Caco-2 (cell line): ENCODE measurements at regions not wholly inside any gene's neighbourhood (a gene's known extent, or its start where the extent isn't known, plus 50 kb on each side); places are given as distances from the start of the nearest gene placed in this dataset.
"Not testable (repeated sequence)": the region's sequence is repeated elsewhere in the genome, so short reads cannot be mapped to it uniquely, and the experiment has no call there.

Experiments
- BruUV-seq: library from RNA; stranded (reverse); fragments of 400-500 nt; replicated peaks from 2 replicates; lab custom pipeline; 2021; lab: Mats Ljungman, UMichigan
- CTCF ChIA-PET: fragments of 300-600 bp; sonication (Branson Sonifier 250); formaldehyde crosslinking; loops from one replicate; lab custom pipeline; 2022; ENCODE audit warnings: antibody characterized with exemption; lab: Charles Lee
- POLR2A ChIA-PET: fragments of 300-600 bp; sonication (Branson Sonifier 250); formaldehyde crosslinking; loops from one replicate; lab custom pipeline; 2022; ENCODE audit warnings: antibody characterized with exemption; lab: Charles Lee
- DNase-seq, 2 experiments: peaks; one replicate each; pipeline versions ENCODE4 v3.0.0 to v3.0.0-alpha.2; 2020 to 2022
- H3K27me3 ChIP-seq: replicated peaks from 2 replicates; pipeline ENCODE4 v1.6.0; 2011; ENCODE audit warnings: low read length; ENCODE audit not compliant: control insufficient read depth, insufficient read depth
- H3K36me3 ChIP-seq: 2 replicates; pipeline ENCODE4 v1.5.1; 2011; ENCODE audit warnings: low read length; ENCODE audit not compliant: control insufficient read depth, insufficient read depth
- H3K4me1 ChIP-seq: fragments of 250-450 bp; sonication (Bioruptor Pico); 2 replicates; pipeline ENCODE4 v1.5.1; 2020; ENCODE audit warnings: mild to moderate bottlenecking
- H3K4me3 ChIP-seq: 2 replicates; pipeline ENCODE4 v1.5.1; 2011; ENCODE audit warnings: low read depth, mild to moderate bottlenecking, control low read depth, low read length
- H3K9me3 ChIP-seq: fragments of 250-450 bp; sonication (Bioruptor Pico); 2 replicates; pipeline ENCODE4 v1.5.1; 2020; ENCODE audit warnings: mild to moderate bottlenecking, moderate library complexity
- H3K27ac Mint-ChIP-seq: one replicate; pipeline ENCODE4 v1.8.0; 2022; ENCODE audit warnings: mixed read lengths; ENCODE audit not compliant: unreplicated experiment
- H3K27me3 Mint-ChIP-seq: one replicate; pipeline ENCODE4 v1.8.0; 2022; ENCODE audit warnings: mixed read lengths; ENCODE audit not compliant: insufficient read depth, unreplicated experiment
- H3K36me3 Mint-ChIP-seq: one replicate; pipeline ENCODE4 v1.8.0; 2022; ENCODE audit warnings: mild to moderate bottlenecking, mixed read lengths; ENCODE audit not compliant: insufficient read depth, unreplicated experiment
- H3K4me1 Mint-ChIP-seq: one replicate; pipeline ENCODE4 v1.8.0; 2022; ENCODE audit warnings: low read depth, mixed read lengths; ENCODE audit not compliant: unreplicated experiment
- H3K4me3 Mint-ChIP-seq: one replicate; pipeline ENCODE4 v1.8.0; 2022; ENCODE audit warnings: mild to moderate bottlenecking, moderate library complexity, mixed read lengths; ENCODE audit not compliant: unreplicated experiment
- H3K9me3 Mint-ChIP-seq: one replicate; pipeline ENCODE4 v1.8.0; 2022; ENCODE audit warnings: mixed read lengths; ENCODE audit not compliant: unreplicated experiment
- intact Hi-C: fragments of 100-400 bp; cut with micrococcal nuclease; formaldehyde crosslinking; loops from one replicate; pipeline ENCODE4 v1.10.0; 2022; ENCODE audit not compliant: unreplicated experiment
- TF ChIP-seq, protein P1 (sequence below), 2 experiments: fragments of 200-600 bp in 1 of 2; IDR thresholded peaks; 1 replicate in 1 of 2; 2 replicates in 1 of 2; pipeline versions ENCODE4 v1.5.1 to v1.8.0; 2011 to 2022; ENCODE audit warnings: antibody characterized with exemption in 1 of 2, control low read depth in 1 of 2, inconsistent platforms in 1 of 2, low read depth in 1 of 2, low read length in 1 of 2, mild to moderate bottlenecking in 1 of 2, moderate library complexity in 1 of 2; ENCODE audit not compliant: insufficient read depth in 1 of 2, severe bottlenecking in 1 of 2, unreplicated experiment in 1 of 2

DNA sequence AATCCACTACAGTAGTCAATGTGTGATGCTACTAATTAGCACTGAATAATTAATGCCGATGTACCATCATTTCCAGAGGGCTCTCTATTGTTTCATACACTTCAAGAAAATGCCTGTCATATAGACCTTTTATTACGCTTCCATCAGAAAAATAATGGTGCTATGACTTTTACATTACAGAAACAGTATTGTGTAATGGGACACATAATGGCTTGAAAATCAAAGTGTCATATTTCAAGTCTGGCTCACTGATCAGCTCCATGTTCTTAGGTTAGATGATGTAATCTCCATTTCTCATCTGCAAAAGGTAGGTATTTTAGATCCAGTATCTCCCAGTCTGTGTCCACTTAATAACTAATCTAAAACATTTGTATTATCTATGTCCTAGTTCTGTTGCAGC is 990.6 kb upstream of the TYRP1 start:
- no peaks in the 10 kb centered on the region for H3K4me1 Mint-ChIP-seq
- H3K27me3 Mint-ChIP-seq, result no peaks in the 10 kb centered on the region
- POLR2A ChIA-PET, result no interaction called here
- no peaks in the 10 kb centered on the region for H3K36me3 ChIP-seq
- no peaks in the 10 kb centered on the region for H3K4me1 ChIP-seq
- intact Hi-C loops, result no loop called here
- H3K9me3 ChIP-seq, result no peaks in the 10 kb centered on the region
- no peak overlapping the region for H3K27ac Mint-ChIP-seq
- no TSS peak for BruUV-seq
- H3K4me3 Mint-ChIP-seq, result no peak overlapping the region
- CTCF ChIA-PET, result no interaction called here
- DNase-seq, result no peak
- no peaks in the 10 kb centered on the region for H3K9me3 Mint-ChIP-seq
- H3K36me3 Mint-ChIP-seq, result no peaks in the 10 kb centered on the region
- no peaks in the 10 kb centered on the region for H3K27me3 ChIP-seq
- TF ChIP-seq, protein P1, sequence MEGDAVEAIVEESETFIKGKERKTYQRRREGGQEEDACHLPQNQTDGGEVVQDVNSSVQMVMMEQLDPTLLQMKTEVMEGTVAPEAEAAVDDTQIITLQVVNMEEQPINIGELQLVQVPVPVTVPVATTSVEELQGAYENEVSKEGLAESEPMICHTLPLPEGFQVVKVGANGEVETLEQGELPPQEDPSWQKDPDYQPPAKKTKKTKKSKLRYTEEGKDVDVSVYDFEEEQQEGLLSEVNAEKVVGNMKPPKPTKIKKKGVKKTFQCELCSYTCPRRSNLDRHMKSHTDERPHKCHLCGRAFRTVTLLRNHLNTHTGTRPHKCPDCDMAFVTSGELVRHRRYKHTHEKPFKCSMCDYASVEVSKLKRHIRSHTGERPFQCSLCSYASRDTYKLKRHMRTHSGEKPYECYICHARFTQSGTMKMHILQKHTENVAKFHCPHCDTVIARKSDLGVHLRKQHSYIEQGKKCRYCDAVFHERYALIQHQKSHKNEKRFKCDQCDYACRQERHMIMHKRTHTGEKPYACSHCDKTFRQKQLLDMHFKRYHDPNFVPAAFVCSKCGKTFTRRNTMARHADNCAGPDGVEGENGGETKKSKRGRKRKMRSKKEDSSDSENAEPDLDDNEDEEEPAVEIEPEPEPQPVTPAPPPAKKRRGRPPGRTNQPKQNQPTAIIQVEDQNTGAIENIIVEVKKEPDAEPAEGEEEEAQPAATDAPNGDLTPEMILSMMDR (IDR thresholded peaks at IDR 0.05; ENCODE audit: insufficient read depth in 1 of 2, low read depth in 1 of 2, low read length in 1 of 2, severe bottlenecking in 1 of 2, unreplicated experiment in 1 of 2), result no peak
- no peak overlapping the region for H3K4me3 ChIP-seq

DNA sequence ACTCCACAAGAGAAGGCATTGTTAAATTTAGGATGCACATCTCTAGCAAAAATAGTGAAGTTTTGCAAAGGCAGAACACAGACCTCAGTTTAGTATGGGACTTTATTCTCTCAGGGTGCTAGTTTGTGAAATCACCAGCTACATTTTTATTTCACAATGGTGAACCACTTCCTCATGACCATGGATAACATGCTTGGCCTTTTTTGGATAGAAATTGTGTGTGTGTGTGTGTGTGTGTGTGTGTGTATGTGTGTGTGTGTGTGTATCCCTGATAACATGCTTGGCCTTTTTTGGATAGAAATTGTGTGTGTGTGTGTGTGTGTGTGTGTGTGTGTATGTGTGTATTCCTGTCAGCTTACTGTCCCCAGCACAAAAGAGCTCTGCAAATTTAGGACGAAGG is 989.0 kb upstream of the TYRP1 start:
- H3K9me3 Mint-ChIP-seq, H3K9me3 ChIP-seq, H3K27me3 Mint-ChIP-seq, BruUV-seq, H3K27me3 ChIP-seq, CTCF ChIA-PET, POLR2A ChIA-PET, H3K4me3 ChIP-seq, H3K4me1 Mint-ChIP-seq, H3K4me3 Mint-ChIP-seq, H3K36me3 ChIP-seq, intact Hi-C loops, H3K27ac Mint-ChIP-seq, DNase-seq, H3K36me3 Mint-ChIP-seq, H3K4me1 ChIP-seq: not testable (repeated sequence)

DNA sequence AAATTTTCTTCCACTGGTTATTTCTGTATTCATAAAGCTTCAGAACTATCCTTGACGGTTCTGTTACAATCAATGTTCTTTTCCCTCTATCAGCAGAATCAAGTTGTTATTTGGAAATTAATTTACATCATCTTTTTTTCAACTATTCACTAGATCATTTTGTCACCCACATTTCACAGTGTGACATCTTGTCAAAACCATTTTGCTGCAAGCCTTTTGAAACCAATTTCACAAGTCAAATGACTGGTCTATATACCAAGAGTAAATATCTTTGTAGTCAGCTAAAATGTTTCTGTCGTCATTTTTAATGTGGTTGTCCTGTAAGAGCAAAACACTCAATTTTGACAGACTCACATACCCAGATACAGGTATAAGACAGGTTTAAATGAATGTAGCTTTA is 984.3 kb upstream of the TYRP1 start:
- no peaks in the 10 kb centered on the region for H3K9me3 Mint-ChIP-seq
- H3K4me3 ChIP-seq, result no peak overlapping the region
- POLR2A ChIA-PET, result no interaction called here
- H3K27ac Mint-ChIP-seq, result no peak overlapping the region
- H3K36me3 ChIP-seq, result no peaks in the 10 kb centered on the region
- H3K4me1 ChIP-seq, result no peaks in the 10 kb centered on the region
- H3K36me3 Mint-ChIP-seq, result no peaks in the 10 kb centered on the region
- CTCF ChIA-PET, result no interaction called here
- no TSS peak for BruUV-seq
- H3K4me3 Mint-ChIP-seq, result no peak overlapping the region
- H3K4me1 Mint-ChIP-seq, result no peaks in the 10 kb centered on the region
- no peaks in the 10 kb centered on the region for H3K27me3 Mint-ChIP-seq
- no peak for DNase-seq
- TF ChIP-seq, protein P1 (IDR thresholded peaks at IDR 0.05; ENCODE audit: insufficient read depth in 1 of 2, low read depth in 1 of 2, low read length in 1 of 2, severe bottlenecking in 1 of 2, unreplicated experiment in 1 of 2), result no peak
- intact Hi-C loops, result no loop called here
- H3K27me3 ChIP-seq, result no peaks in the 10 kb centered on the region
- no peaks in the 10 kb centered on the region for H3K9me3 ChIP-seq

DNA sequence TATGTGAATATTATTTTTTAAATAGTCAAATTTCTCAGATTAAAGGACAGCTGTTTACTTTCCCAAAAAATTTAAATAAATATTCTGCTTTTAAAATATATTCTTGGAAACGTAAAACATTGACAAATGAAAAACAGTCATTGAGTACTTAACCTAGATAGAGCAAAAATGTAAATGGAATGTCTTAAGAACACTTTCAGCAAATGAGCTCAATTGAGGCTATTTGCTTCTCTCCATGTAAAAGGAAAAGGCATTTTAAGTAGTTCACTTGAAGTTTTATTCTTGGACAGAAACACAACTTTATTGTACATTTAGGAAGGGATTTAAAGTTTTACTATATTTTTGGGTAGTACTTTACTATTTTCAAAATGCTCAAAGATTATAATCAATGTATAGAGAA is 983.6 kb upstream of the TYRP1 start:
- intact Hi-C loops, result no loop called here
- Mint-ChIP-seq H3K9me3 (no peaks in the 10 kb centered on the region), H3K4me3 (no peak overlapping the region), H3K27ac (no peak overlapping the region), H3K36me3 (no peaks in the 10 kb centered on the region), H3K4me1 (no peaks in the 10 kb centered on the region), H3K27me3 (no peaks in the 10 kb centered on the region)
- no peaks in the 10 kb centered on the region for H3K9me3 ChIP-seq
- H3K27me3 ChIP-seq, result no peaks in the 10 kb centered on the region
- TF ChIP-seq, protein P1 (IDR thresholded peaks at IDR 0.05; ENCODE audit: insufficient read depth in 1 of 2, low read depth in 1 of 2, low read length in 1 of 2, severe bottlenecking in 1 of 2, unreplicated experiment in 1 of 2), result no peak
- DNase-seq, result no peak
- ChIA-PET CTCF (no interaction called here), POLR2A (no interaction called here)
- no peaks in the 10 kb centered on the region for H3K36me3 ChIP-seq
- H3K4me3 ChIP-seq, result no peak overlapping the region
- H3K4me1 ChIP-seq, result no peaks in the 10 kb centered on the region
- no TSS peak for BruUV-seq
